PC-9 (cell line): ENCODE measurements at regions not wholly inside any gene's neighbourhood (a gene's known extent, or its start where the extent isn't known, plus 50 kb on each side); places are given as distances from the start of the nearest gene placed in this dataset.

Source experiments
- BruUV-seq: library from RNA; stranded (reverse); fragments of 400-500 nt; replicated peaks from 2 replicates; lab custom pipeline; 2021; lab: Mats Ljungman, UMichigan
- CTCF ChIA-PET: fragments of 300-600 bp; sonication (Branson Sonifier 250); formaldehyde crosslinking; loops from one replicate; lab custom pipeline; 2022; ENCODE audit warnings: antibody characterized with exemption; lab: Charles Lee
- POLR2A ChIA-PET: fragments of 300-600 bp; sonication (Branson Sonifier 250); formaldehyde crosslinking; loops from one replicate; lab custom pipeline; 2022; ENCODE audit warnings: antibody characterized with exemption; ENCODE audit not compliant: unreplicated experiment; lab: Charles Lee
- DNase-seq, 2 experiments: peaks; one replicate each; pipeline versions ENCODE4 v3.0.0 to v3.0.0-alpha.2; 2015 to 2022; ENCODE audit warnings: mixed read lengths in 1 of 2
- H2AFZ ChIP-seq: fragments of 200-600 bp; sonication (generic); 2 replicates; pipeline ENCODE4 v1.8.1; 2017; ENCODE audit warnings: antibody characterized with exemption
- H3F3A ChIP-seq: fragments of 200-600 bp; sonication (generic); 2 replicates; pipeline ENCODE4 v1.8.1; 2017; ENCODE audit warnings: antibody characterized with exemption, mild to moderate bottlenecking, low read depth; ENCODE audit not compliant: insufficient read depth
- H3K27ac ChIP-seq: fragments of 200-600 bp; sonication (generic); 2 replicates; pipeline ENCODE4 v1.6.1; 2016; ENCODE audit warnings: mixed run types
- H3K27me3 ChIP-seq: fragments of 200-600 bp; sonication (generic); 2 replicates; pipeline ENCODE4 v1.6.1; 2016; ENCODE audit warnings: low read depth, mixed run types; ENCODE audit not compliant: insufficient read depth
- H3K36me3 ChIP-seq: fragments of 200-600 bp; sonication (generic); 2 replicates; pipeline ENCODE4 v1.6.1; 2016; ENCODE audit warnings: low read depth, mixed run types
- H3K4me1 ChIP-seq: fragments of 200-600 bp; sonication (generic); replicated peaks from 2 replicates; pipeline ENCODE4 v1.6.1; 2016; ENCODE audit warnings: mixed run types; ENCODE audit not compliant: insufficient read depth
- H3K4me2 ChIP-seq: fragments of 200-600 bp; sonication (generic); 2 replicates; pipeline ENCODE4 v1.6.1; 2017; ENCODE audit warnings: mixed run types
- H3K4me3 ChIP-seq: fragments of 200-600 bp; sonication (generic); 2 replicates; pipeline ENCODE4 v1.6.1; 2016; ENCODE audit warnings: mixed run types
- H3K79me2 ChIP-seq: fragments of 200-600 bp; sonication (generic); 2 replicates; pipeline ENCODE4 v1.6.1; 2017; ENCODE audit warnings: low read depth, mixed run types
- H3K9me2 ChIP-seq: fragments of 200-600 bp; sonication (generic); 2 replicates; pipeline ENCODE4 v1.8.1; 2017; ENCODE audit warnings: mild to moderate bottlenecking; ENCODE audit not compliant: insufficient read depth
- H3K9me3 ChIP-seq: fragments of 200-600 bp; sonication (generic); 2 replicates; pipeline ENCODE4 v1.8.1; 2016; ENCODE audit warnings: low read depth; ENCODE audit not compliant: insufficient read depth
- H4K20me1 ChIP-seq: fragments of 200-600 bp; sonication (generic); 2 replicates; pipeline ENCODE4 v1.8.1; 2017; ENCODE audit not compliant: insufficient read depth
- EZH2 ChIP-seq: fragments of 200-600 bp; sonication (generic); IDR thresholded peaks from 2 replicates; pipeline ENCODE4 v1.8.0; 2017; ENCODE audit warnings: antibody characterized with exemption, low read depth
- intact Hi-C: fragments of 100-400 bp; cut with micrococcal nuclease; formaldehyde crosslinking; loops from one replicate; pipeline ENCODE4 v1.10.0; 2022; ENCODE audit not compliant: unreplicated experiment
- TF ChIP-seq, protein P1 (sequence below): fragments of 200-600 bp; sonication (generic); conservative IDR thresholded peaks from 2 replicates; pipeline ENCODE4 v1.6.1; 2017; ENCODE audit warnings: mixed run types, antibody characterized with exemption, mild to moderate bottlenecking, moderate library complexity

DNA sequence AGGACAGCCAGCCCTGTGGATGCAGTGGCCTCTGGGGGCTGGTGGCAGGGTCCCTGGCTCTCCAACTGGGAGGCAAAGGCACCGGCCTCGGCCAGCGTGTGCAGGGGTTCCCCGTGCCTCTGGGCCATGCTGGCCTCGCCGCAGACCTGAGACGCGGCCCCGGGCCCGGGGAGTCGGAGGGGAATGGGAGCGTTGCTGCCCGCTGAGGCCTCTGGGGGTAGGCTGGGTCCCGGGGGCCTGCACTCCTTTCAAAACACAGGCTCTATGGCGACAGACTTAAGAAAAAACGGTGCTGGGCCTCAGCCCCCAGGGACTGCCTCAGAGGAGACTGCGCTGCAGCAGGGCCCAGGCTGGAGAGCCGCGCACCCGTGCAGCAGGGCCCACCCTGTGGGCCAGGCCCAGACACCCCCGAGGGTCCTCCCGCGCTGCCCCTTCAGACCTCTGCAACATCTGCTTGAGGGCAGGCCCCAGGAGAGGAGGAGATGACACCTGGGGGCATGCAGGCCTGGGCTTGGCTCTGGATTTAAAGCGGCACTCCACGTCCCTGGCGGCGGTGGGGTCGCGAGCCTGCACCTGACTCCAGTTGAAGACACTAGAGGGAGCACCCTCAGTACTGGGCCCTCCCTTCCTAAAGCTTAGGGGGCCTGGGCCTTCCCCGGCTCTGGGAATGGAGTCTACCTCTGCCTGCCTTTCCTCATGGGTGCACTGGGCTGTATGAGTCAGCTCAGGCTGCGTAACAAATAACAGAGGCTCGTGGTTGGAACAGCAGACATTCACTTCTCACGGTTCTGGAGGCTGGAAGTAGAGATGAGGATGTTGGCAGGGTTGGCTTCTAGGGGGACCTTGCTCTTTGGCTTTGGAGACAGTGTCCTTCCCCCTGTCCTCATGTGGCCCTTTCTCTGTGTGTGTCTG, 117.4 kb upstream of the RPS6KA2 start:
- no peaks in the 10 kb centered on the region for H4K20me1 ChIP-seq
- CTCF ChIA-PET = interaction anchor here (0.7 kb wide), 1 partner anchor 147 kb away, joined by 13 read pairs; no protein-coding TSS in a partner anchor
- no peak for DNase-seq
- no peaks in the 10 kb centered on the region for H3K4me1 ChIP-seq
- H3K27ac ChIP-seq = no peak overlapping the region
- no peaks in the 10 kb centered on the region; the same call in 1 of the 2 replicates for H3K9me3 ChIP-seq
- POLR2A ChIA-PET = interaction anchor here (0.7 kb wide), 1 partner anchor 500 kb away, joined by 9 read pairs; no protein-coding TSS in a partner anchor
- no TSS peak for BruUV-seq
- H3K9me2 ChIP-seq = no peaks in the 10 kb centered on the region
- H3K36me3 ChIP-seq = no peaks in the 10 kb centered on the region
- no peak for TF ChIP-seq EZH2
- TF ChIP-seq, protein P1, sequence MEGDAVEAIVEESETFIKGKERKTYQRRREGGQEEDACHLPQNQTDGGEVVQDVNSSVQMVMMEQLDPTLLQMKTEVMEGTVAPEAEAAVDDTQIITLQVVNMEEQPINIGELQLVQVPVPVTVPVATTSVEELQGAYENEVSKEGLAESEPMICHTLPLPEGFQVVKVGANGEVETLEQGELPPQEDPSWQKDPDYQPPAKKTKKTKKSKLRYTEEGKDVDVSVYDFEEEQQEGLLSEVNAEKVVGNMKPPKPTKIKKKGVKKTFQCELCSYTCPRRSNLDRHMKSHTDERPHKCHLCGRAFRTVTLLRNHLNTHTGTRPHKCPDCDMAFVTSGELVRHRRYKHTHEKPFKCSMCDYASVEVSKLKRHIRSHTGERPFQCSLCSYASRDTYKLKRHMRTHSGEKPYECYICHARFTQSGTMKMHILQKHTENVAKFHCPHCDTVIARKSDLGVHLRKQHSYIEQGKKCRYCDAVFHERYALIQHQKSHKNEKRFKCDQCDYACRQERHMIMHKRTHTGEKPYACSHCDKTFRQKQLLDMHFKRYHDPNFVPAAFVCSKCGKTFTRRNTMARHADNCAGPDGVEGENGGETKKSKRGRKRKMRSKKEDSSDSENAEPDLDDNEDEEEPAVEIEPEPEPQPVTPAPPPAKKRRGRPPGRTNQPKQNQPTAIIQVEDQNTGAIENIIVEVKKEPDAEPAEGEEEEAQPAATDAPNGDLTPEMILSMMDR = no peak
- no peak overlapping the region for H3K4me3 ChIP-seq
- no peak overlapping the region for H3K4me2 ChIP-seq
- no peaks in the 10 kb centered on the region for H3K27me3 ChIP-seq
- H3F3A ChIP-seq = no peaks in the 10 kb centered on the region
- intact Hi-C loops = loop anchor here (5.0 kb wide), 1 partner anchor 117 kb away; the partner anchor contains the start of gene RPS6KA2
- no peaks in the 10 kb centered on the region for H3K79me2 ChIP-seq
- H2AFZ ChIP-seq = no peak overlapping the region

DNA sequence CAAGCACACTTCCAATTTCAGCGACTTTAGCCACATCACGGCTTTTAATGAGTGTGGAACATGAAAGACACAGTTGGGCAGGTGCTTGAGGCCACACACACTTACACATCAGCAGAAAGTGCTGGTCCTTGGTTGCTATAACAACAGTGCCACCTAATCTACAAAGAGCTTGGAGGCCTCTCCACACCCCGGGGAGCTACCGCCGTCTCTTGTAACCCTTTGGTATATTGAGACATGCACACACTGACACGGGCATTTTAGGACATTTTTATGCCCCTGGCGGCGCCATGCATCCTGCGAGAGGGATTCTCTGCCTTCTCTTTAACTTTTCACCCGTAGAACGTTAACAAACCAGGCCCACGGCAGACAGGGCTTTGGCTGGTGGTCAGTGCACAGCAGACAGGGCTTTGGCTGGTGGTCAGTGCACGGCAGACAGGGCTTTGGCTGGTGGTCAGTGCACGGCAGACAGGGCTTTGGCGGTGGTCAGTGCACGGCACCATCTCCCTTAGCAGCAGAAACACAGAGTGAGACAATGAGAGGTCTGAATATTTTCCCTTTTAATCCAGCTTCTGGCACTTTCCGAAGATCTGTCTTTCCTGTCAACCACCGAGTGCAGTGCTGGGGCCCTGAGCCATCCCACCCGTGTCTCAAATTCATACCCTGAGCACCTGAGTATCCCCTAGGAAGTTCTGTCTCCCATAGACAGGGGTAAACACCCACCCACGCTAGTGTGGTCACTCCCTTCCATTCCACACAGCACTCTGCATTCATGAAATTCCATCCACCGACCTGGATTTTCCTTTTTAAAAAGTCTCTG, 116.6 kb upstream of the RPS6KA2 start:
- no peak overlapping the region for H3K4me3 ChIP-seq
- no peaks in the 10 kb centered on the region for H3K79me2 ChIP-seq
- H4K20me1 ChIP-seq = no peaks in the 10 kb centered on the region
- ChIA-PET CTCF (no interaction called here), POLR2A (no interaction called here)
- no peak for TF ChIP-seq EZH2
- TF ChIP-seq, protein P1 = no peak
- H3K27ac ChIP-seq = no peak overlapping the region
- no peaks in the 10 kb centered on the region for H3K9me2 ChIP-seq
- H3K27me3 ChIP-seq = no peaks in the 10 kb centered on the region
- H3K36me3 ChIP-seq = no peaks in the 10 kb centered on the region
- H3K9me3 ChIP-seq = no peaks in the 10 kb centered on the region; the same call in 1 of the 2 replicates
- H3K4me1 ChIP-seq = no peaks in the 10 kb centered on the region
- no peak overlapping the region for H3K4me2 ChIP-seq
- intact Hi-C loops = no loop called here
- H2AFZ ChIP-seq = no peak overlapping the region
- no TSS peak for BruUV-seq
- no peak for DNase-seq
- H3F3A ChIP-seq = no peaks in the 10 kb centered on the region

DNA sequence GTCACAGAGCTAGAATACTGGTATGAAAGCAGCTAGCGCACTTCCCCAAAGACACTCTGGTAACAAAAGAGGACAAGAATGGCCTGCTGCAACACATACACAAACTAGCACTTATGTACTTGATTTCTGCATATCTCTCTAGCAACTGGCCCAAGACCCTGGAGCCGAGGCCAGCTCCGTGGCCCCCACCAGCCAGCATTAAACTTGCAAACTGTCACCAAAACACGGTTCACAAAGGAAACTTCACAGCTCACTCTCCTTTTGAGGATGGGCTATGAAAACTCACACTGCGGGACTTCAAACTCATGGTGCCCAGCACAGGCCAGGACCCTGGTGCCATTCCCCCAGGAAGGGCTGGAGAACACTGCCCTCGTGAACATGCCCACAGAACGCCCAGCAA, 115.9 kb upstream of the RPS6KA2 start:
- Histone ChIP-seq H3K4me3 (no peak overlapping the region), H3K36me3 (no peaks in the 10 kb centered on the region), H3K4me1 (0 out of 2 replicates have a peak, but pooled peaks cover under 1% of the 10 kb centered on the region), H3K4me2 (no peak overlapping the region), H4K20me1 (no peaks in the 10 kb centered on the region), H2AFZ (no peak overlapping the region), H3F3A (no peaks in the 10 kb centered on the region), H3K9me3 (no peaks in the 10 kb centered on the region; the same call in 1 of the 2 replicates), H3K79me2 (no peaks in the 10 kb centered on the region), H3K9me2 (no peaks in the 10 kb centered on the region), H3K27ac (no peak overlapping the region), H3K27me3 (no peaks in the 10 kb centered on the region)
- BruUV-seq = no TSS peak
- POLR2A ChIA-PET = no interaction called here
- CTCF ChIA-PET = no interaction called here
- TF ChIP-seq, protein P1 = no peak
- no peak for TF ChIP-seq EZH2
- intact Hi-C loops = no loop called here
- DNase-seq = no peak
